GM19025 (cell line): ENCODE measurements at regions not wholly inside any gene's neighbourhood (a gene's known extent, or its start where the extent isn't known, plus 50 kb on each side); places are given as distances from the start of the nearest gene placed in this dataset.

Experiments
- ATAC-seq: cut with Tn5 transposase; IDR thresholded peaks from one replicate; pipeline ENCODE4 v1.9.1; 2021; ENCODE audit warnings: mild to moderate bottlenecking, low read depth, moderate library complexity; ENCODE audit not compliant: unreplicated experiment

GRCh38 chr9:105141146-105141975 lies 103.1 kb upstream of the SLC44A1 start:
- peak; percentile 69 for ATAC-seq

GRCh38 chr9:105141976-105142250 lies 102.5 kb upstream of the SLC44A1 start:
- no peak for ATAC-seq

- ATAC-seq, result no peak
Observed at GRCh38 chr9:105142406-105143135, 101.9 kb upstream of the SLC44A1 start.

- ATAC-seq, result no peak
Observed at GRCh38 chr9:105143136-105143430, 101.4 kb upstream of the SLC44A1 start.

- ATAC-seq, result no peak
Observed at GRCh38 chr9:105144076-105144475, 100.4 kb upstream of the SLC44A1 start.

- ATAC-seq, result no peak
Observed at GRCh38 chr9:105144841-105145240, 99.6 kb upstream of the SLC44A1 start.

- no peak for ATAC-seq
Observed at GRCh38 chr9:105146677-105147076, 97.8 kb upstream of the SLC44A1 start.

GRCh38 chr9:105147110-105147871 lies 97.2 kb upstream of the SLC44A1 start:
- ATAC-seq, result no peak

- ATAC-seq, result no peak
Observed at GRCh38 chr9:105148328-105149006, 96.0 kb upstream of the SLC44A1 start.

GRCh38 chr9:105150991-105151685 lies 93.3 kb upstream of the SLC44A1 start:
- no peak for ATAC-seq

- no peak for ATAC-seq
Observed at GRCh38 chr9:105151686-105151995, 92.8 kb upstream of the SLC44A1 start.

GRCh38 chr9:105154723-105155191 lies 89.7 kb upstream of the SLC44A1 start:
- no peak for ATAC-seq

- peak; percentile 60 for ATAC-seq
Observed at GRCh38 chr9:105157171-105157583, 87.3 kb upstream of the SLC44A1 start.

- ATAC-seq, result no peak
Observed at GRCh38 chr9:105158020-105158419, 86.4 kb upstream of the SLC44A1 start.

- no peak for ATAC-seq
Observed at GRCh38 chr9:105158898-105159297, 85.6 kb upstream of the SLC44A1 start.

- ATAC-seq, result no peak
Observed at GRCh38 chr9:105168870-105169319, 75.6 kb upstream of the SLC44A1 start.

GRCh38 chr9:105171076-105171475 lies 73.4 kb upstream of the SLC44A1 start:
- ATAC-seq, result no peak

GRCh38 chr9:105171589-105171988 lies 72.9 kb upstream of the SLC44A1 start:
- ATAC-seq, result no peak

GRCh38 chr9:105172436-105172835 lies 72.0 kb upstream of the SLC44A1 start:
- no peak for ATAC-seq

- ATAC-seq, result no peak
Observed at GRCh38 chr9:105173306-105173705, 71.1 kb upstream of the SLC44A1 start.
